ENCODE measurements at regions not wholly inside any gene's neighbourhood (a gene's known extent, or its start where the extent isn't known, plus 50 kb on each side); places are given as distances from the start of the nearest gene placed in this dataset.
A peak's percentile ranks its signal among the peaks of the same experiment; 100 is the strongest.

DNA sequence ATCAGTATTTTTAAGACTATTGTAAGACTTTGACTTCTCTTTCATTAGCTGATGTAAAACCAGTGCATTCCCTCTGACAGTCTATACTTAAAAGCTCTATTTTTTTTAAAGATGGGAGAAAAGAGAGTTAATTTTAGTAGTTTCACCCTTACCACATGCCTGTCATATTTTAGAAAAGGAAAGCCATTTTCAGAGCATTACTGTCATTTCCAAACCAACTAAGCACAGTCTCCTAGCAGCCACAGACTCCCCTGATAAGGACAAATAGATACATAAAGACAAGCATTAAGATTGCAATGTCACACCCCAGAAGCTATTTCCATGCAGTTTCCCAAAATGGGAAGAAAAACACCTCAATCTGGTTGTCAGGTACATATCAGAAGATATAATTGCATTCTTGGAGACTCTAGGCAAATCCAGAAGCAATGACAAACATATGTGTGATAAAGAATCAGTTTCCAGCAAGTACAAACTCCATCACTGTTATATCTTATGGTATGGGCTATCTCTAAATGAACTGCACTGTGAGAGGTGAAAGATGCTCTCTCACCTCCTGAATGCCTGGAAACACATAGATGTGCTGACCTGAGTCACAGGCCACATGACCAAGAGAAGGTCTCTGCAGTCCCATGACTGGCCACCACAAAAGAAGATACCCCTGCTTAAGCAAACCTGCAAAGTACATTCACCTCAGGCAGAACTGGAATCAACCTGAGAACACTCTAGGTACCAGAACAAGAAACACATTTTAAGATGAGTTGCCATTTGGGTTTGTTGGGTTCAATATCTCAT is 303.3 kb downstream of the POU4F1 start:
- Histone ChIP-seq H4K20me1 (ENCODE audit: control insufficient read depth, extremely low read depth, insufficient read depth, low read length) (no peaks in the 10 kb centered on the region), H2AFZ (ENCODE audit: low read length) (no peak overlapping the region)
- TF ChIP-seq, protein P1, sequence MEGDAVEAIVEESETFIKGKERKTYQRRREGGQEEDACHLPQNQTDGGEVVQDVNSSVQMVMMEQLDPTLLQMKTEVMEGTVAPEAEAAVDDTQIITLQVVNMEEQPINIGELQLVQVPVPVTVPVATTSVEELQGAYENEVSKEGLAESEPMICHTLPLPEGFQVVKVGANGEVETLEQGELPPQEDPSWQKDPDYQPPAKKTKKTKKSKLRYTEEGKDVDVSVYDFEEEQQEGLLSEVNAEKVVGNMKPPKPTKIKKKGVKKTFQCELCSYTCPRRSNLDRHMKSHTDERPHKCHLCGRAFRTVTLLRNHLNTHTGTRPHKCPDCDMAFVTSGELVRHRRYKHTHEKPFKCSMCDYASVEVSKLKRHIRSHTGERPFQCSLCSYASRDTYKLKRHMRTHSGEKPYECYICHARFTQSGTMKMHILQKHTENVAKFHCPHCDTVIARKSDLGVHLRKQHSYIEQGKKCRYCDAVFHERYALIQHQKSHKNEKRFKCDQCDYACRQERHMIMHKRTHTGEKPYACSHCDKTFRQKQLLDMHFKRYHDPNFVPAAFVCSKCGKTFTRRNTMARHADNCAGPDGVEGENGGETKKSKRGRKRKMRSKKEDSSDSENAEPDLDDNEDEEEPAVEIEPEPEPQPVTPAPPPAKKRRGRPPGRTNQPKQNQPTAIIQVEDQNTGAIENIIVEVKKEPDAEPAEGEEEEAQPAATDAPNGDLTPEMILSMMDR (conservative IDR thresholded peaks at IDR 0.05 in 1 of 2, IDR thresholded peaks at IDR 0.05 in 1 of 2; ENCODE audit: low read depth in 1 of 2, low read length in 2 of 2), result no peak
- TF ChIP-seq EZH2 (IDR thresholded peaks at IDR 0.05; ENCODE audit: low read length, missing control alignments), result no peak

GRCh38 chr13:78298657-78299056 is 304.7 kb downstream of the POU4F1 start:
- Histone ChIP-seq H3K79me2 (ENCODE audit: control insufficient read depth, insufficient read depth, low read length) (no peaks in the 10 kb centered on the region), H3K9ac (ENCODE audit: insufficient read depth, low read length) (no peak overlapping the region), H3K27ac (ENCODE audit: insufficient read depth, low read length) (no peak overlapping the region), H3K4me3 (replicated peaks in 1 of 4; ENCODE audit: control extremely low read depth in 1 of 4, insufficient read depth in 1 of 4, low read depth in 3 of 4, low read length in 4 of 4) (no peak overlapping the region), H3K27me3 (ENCODE audit: control insufficient read depth, insufficient read depth, low read length) (no peaks in the 10 kb centered on the region), H3K4me2 (ENCODE audit: extremely low read depth, insufficient read depth, low read length) (no peak overlapping the region), H2AFZ (ENCODE audit: low read length) (no peak overlapping the region), H3K4me1 (ENCODE audit: control insufficient read depth, extremely low read depth, insufficient read depth, low read length) (no peaks in the 10 kb centered on the region), H3K9me3 (ENCODE audit: control insufficient read depth, insufficient read depth, low read depth, low read length) (no peaks in the 10 kb centered on the region), H4K20me1 (ENCODE audit: control insufficient read depth, extremely low read depth, insufficient read depth, low read length) (no peaks in the 10 kb centered on the region), H3K36me3 (ENCODE audit: control insufficient read depth, insufficient read depth, low read length) (no peaks in the 10 kb centered on the region)
- DNase-seq (ENCODE audit: low read depth in 2 of 2), result peak; percentile 19 to 31
- TF ChIP-seq, protein P1 (conservative IDR thresholded peaks at IDR 0.05 in 1 of 2, IDR thresholded peaks at IDR 0.05 in 1 of 2; ENCODE audit: low read depth in 1 of 2, low read length in 2 of 2), result no peak
- no peak for TF ChIP-seq EZH2 (IDR thresholded peaks at IDR 0.05; ENCODE audit: low read length, missing control alignments)

More for the DNA sequence above, 303.3 kb downstream of the POU4F1 start:
- H3K4me2 ChIP-seq (ENCODE audit: extremely low read depth, insufficient read depth, low read length), result no peak overlapping the region
- no peaks in the 10 kb centered on the region for H3K36me3 ChIP-seq (ENCODE audit: control insufficient read depth, insufficient read depth, low read length)
- no peak overlapping the region for H3K9ac ChIP-seq (ENCODE audit: insufficient read depth, low read length)
- no peaks in the 10 kb centered on the region for H3K9me3 ChIP-seq (ENCODE audit: control insufficient read depth, insufficient read depth, low read depth, low read length)
- H3K27ac ChIP-seq (ENCODE audit: insufficient read depth, low read length), result no peak overlapping the region
- H3K4me1 ChIP-seq (ENCODE audit: control insufficient read depth, extremely low read depth, insufficient read depth, low read length), result no peaks in the 10 kb centered on the region
- no peaks in the 10 kb centered on the region for H3K79me2 ChIP-seq (ENCODE audit: control insufficient read depth, insufficient read depth, low read length)
- H3K27me3 ChIP-seq (ENCODE audit: control insufficient read depth, insufficient read depth, low read length), result no peaks in the 10 kb centered on the region
- DNase-seq (ENCODE audit: low read depth in 2 of 2), result no peak
- no peak overlapping the region for H3K4me3 ChIP-seq (replicated peaks in 1 of 4; ENCODE audit: control extremely low read depth in 1 of 4, insufficient read depth in 1 of 4, low read depth in 3 of 4, low read length in 4 of 4)

- DNase-seq (ENCODE audit: low read depth in 2 of 2), result no peak
- no peak overlapping the region for H3K27ac ChIP-seq (ENCODE audit: insufficient read depth, low read length)
- TF ChIP-seq, protein P1 (conservative IDR thresholded peaks at IDR 0.05 in 1 of 2, IDR thresholded peaks at IDR 0.05 in 1 of 2; ENCODE audit: low read depth in 1 of 2, low read length in 2 of 2), result no peak
- TF ChIP-seq EZH2 (IDR thresholded peaks at IDR 0.05; ENCODE audit: low read length, missing control alignments), result no peak
- H3K27me3 ChIP-seq (ENCODE audit: control insufficient read depth, insufficient read depth, low read length), result no peaks in the 10 kb centered on the region
- H3K36me3 ChIP-seq (ENCODE audit: control insufficient read depth, insufficient read depth, low read length), result no peaks in the 10 kb centered on the region
- no peak overlapping the region for H3K9ac ChIP-seq (ENCODE audit: insufficient read depth, low read length)
- no peak overlapping the region for H2AFZ ChIP-seq (ENCODE audit: low read length)
- H3K79me2 ChIP-seq (ENCODE audit: control insufficient read depth, insufficient read depth, low read length), result no peaks in the 10 kb centered on the region
- no peaks in the 10 kb centered on the region for H3K9me3 ChIP-seq (ENCODE audit: control insufficient read depth, insufficient read depth, low read depth, low read length)
- H3K4me1 ChIP-seq (ENCODE audit: control insufficient read depth, extremely low read depth, insufficient read depth, low read length), result no peaks in the 10 kb centered on the region
- no peak overlapping the region for H3K4me2 ChIP-seq (ENCODE audit: extremely low read depth, insufficient read depth, low read length)
- no peaks in the 10 kb centered on the region for H4K20me1 ChIP-seq (ENCODE audit: control insufficient read depth, extremely low read depth, insufficient read depth, low read length)
- H3K4me3 ChIP-seq (replicated peaks in 1 of 4; ENCODE audit: control extremely low read depth in 1 of 4, insufficient read depth in 1 of 4, low read depth in 3 of 4, low read length in 4 of 4), result no peak overlapping the region
Observed at GRCh38 chr13:78286748-78287147, 316.6 kb downstream of the POU4F1 start.

All from fibroblast of lung (primary cell).